HAP-1 (cell line): ENCODE measurements at regions not wholly inside any gene's neighbourhood (a gene's known extent, or its start where the extent isn't known, plus 50 kb on each side); places are given as distances from the start of the nearest gene placed in this dataset.

Experiments used
- DNase-seq, 2 experiments: peaks; one replicate each; pipeline ENCODE4 v3.0.0-alpha.2; 2016 to 2020; ENCODE audit warnings: low spot score in 2 of 2
- H3K27me3 ChIP-seq: fragments of 250-450 bp; sonication (Bioruptor Pico); 2 replicates; pipeline ENCODE4 v1.5.1; 2020; ENCODE audit warnings: low read depth, mild to moderate bottlenecking, moderate library complexity
- H3K36me3 ChIP-seq: fragments of 250-450 bp; sonication (Bioruptor Pico); replicated peaks from 2 replicates; pipeline ENCODE4 v1.5.1; 2020; ENCODE audit warnings: mild to moderate bottlenecking
- H3K4me1 ChIP-seq: fragments of 250-450 bp; sonication (Bioruptor Pico); 2 replicates; pipeline ENCODE4 v1.5.1; 2020; ENCODE audit warnings: mild to moderate bottlenecking
- H3K4me3 ChIP-seq: fragments of 250-450 bp; sonication (Bioruptor Pico); 2 replicates; pipeline ENCODE4 v1.5.1; 2020; ENCODE audit warnings: mild to moderate bottlenecking, moderate library complexity
- H3K9me3 ChIP-seq: fragments of 250-450 bp; sonication (Bioruptor Pico); 2 replicates; pipeline ENCODE4 v1.5.1; 2020; ENCODE audit warnings: mild to moderate bottlenecking, moderate library complexity
- in situ Hi-C: fragments of 300-500 bp; cut with MboI; formaldehyde crosslinking; loops from 3 replicates; pipeline ENCODE4 v1.14.3; 2020; ENCODE audit warnings: low sequenced_read_pairs, inconsistent platforms, mixed read lengths

GRCh38 chr2:221771297-221771696 is 199.2 kb upstream of the EPHA4 start:
- DNase-seq: no peak
- Histone ChIP-seq H3K9me3 (no peaks in the 10 kb centered on the region), H3K4me3 (no peak overlapping the region), H3K27me3 (no peaks in the 10 kb centered on the region), H3K36me3 (no peaks in the 10 kb centered on the region), H3K4me1 (peaks cover 35% of the 10 kb centered on the region)
- in situ Hi-C loops: no loop called here

- no peak for DNase-seq
- Histone ChIP-seq H3K27me3 (no peaks in the 10 kb centered on the region), H3K4me1 (peaks cover 11% of the 10 kb centered on the region), H3K4me3 (no peak overlapping the region), H3K9me3 (no peaks in the 10 kb centered on the region), H3K36me3 (no peaks in the 10 kb centered on the region)
- in situ Hi-C loops: no loop called here
Measured at GRCh38 chr2:221767106-221768012, 195.3 kb upstream of the EPHA4 start.

GRCh38 chr2:221762496-221762895 is 190.4 kb upstream of the EPHA4 start:
- no peaks in the 10 kb centered on the region for H3K27me3 ChIP-seq
- in situ Hi-C loops: no loop called here
- no peaks in the 10 kb centered on the region for H3K9me3 ChIP-seq
- no peaks in the 10 kb centered on the region for H3K36me3 ChIP-seq
- no peak overlapping the region for H3K4me3 ChIP-seq
- DNase-seq: no peak
- no peaks in the 10 kb centered on the region for H3K4me1 ChIP-seq

GRCh38 chr2:221761260-221761659 is 189.2 kb upstream of the EPHA4 start:
- Histone ChIP-seq H3K4me1 (no peaks in the 10 kb centered on the region), H3K9me3 (no peaks in the 10 kb centered on the region), H3K27me3 (no peaks in the 10 kb centered on the region), H3K36me3 (no peaks in the 10 kb centered on the region), H3K4me3 (no peak overlapping the region)
- in situ Hi-C loops: no loop called here
- DNase-seq: no peak

GRCh38 chr2:221758076-221758475 is 186.0 kb upstream of the EPHA4 start:
- no peak for DNase-seq
- Histone ChIP-seq H3K9me3 (no peaks in the 10 kb centered on the region), H3K36me3 (no peaks in the 10 kb centered on the region), H3K27me3 (no peaks in the 10 kb centered on the region), H3K4me3 (no peak overlapping the region), H3K4me1 (no peaks in the 10 kb centered on the region)
- in situ Hi-C loops: no loop called here

- no peak for DNase-seq
- Histone ChIP-seq H3K9me3 (no peaks in the 10 kb centered on the region), H3K36me3 (no peaks in the 10 kb centered on the region), H3K4me3 (no peak overlapping the region), H3K27me3 (no peaks in the 10 kb centered on the region), H3K4me1 (peaks cover 6% of the 10 kb centered on the region)
- in situ Hi-C loops: no loop called here
Measured at GRCh38 chr2:221753401-221753800, 181.3 kb upstream of the EPHA4 start.

GRCh38 chr2:221752781-221753180 is 180.7 kb upstream of the EPHA4 start:
- H3K4me3 ChIP-seq: no peak overlapping the region

GRCh38 chr2:221750316-221750715 is 178.2 kb upstream of the EPHA4 start:
- in situ Hi-C loops: no loop called here
- Histone ChIP-seq H3K36me3 (no peaks in the 10 kb centered on the region), H3K27me3 (no peaks in the 10 kb centered on the region), H3K4me1 (peaks cover 6% of the 10 kb centered on the region), H3K4me3 (no peak overlapping the region), H3K9me3 (no peaks in the 10 kb centered on the region)
- DNase-seq: no peak

More at GRCh38 chr2:221752781-221753180, 180.7 kb upstream of the EPHA4 start:
- Histone ChIP-seq H3K27me3 (no peaks in the 10 kb centered on the region), H3K4me1 (peaks cover 6% of the 10 kb centered on the region), H3K36me3 (no peaks in the 10 kb centered on the region), H3K9me3 (no peaks in the 10 kb centered on the region)
- DNase-seq: peak in 1 of 2 experiments; percentile 46
- in situ Hi-C loops: no loop called here

GRCh38 chr2:221747289-221747972 is 175.3 kb upstream of the EPHA4 start:
- Histone ChIP-seq H3K36me3 (no peaks in the 10 kb centered on the region), H3K27me3 (no peaks in the 10 kb centered on the region), H3K4me1 (peaks cover under 1% of the 10 kb centered on the region), H3K9me3 (no peaks in the 10 kb centered on the region; the same call in 1 of the 2 replicates), H3K4me3 (no peak overlapping the region)
- in situ Hi-C loops: no loop called here
- DNase-seq: no peak

- no peak overlapping the region for H3K4me3 ChIP-seq
- no peaks in the 10 kb centered on the region; the same call in 1 of the 2 replicates for H3K9me3 ChIP-seq
- no peak for DNase-seq
- no peaks in the 10 kb centered on the region for H3K27me3 ChIP-seq
- no peaks in the 10 kb centered on the region for H3K4me1 ChIP-seq
- no peaks in the 10 kb centered on the region for H3K36me3 ChIP-seq
- in situ Hi-C loops: no loop called here
Measured at GRCh38 chr2:221741496-221742211, 169.6 kb upstream of the EPHA4 start.

- Histone ChIP-seq H3K27me3 (no peaks in the 10 kb centered on the region), H3K9me3 (no peaks in the 10 kb centered on the region), H3K4me3 (no peak overlapping the region), H3K4me1 (peaks cover 3% of the 10 kb centered on the region), H3K36me3 (no peaks in the 10 kb centered on the region)
- in situ Hi-C loops: no loop called here
- peak in 1 of 2 experiments; percentile 18 for DNase-seq
Measured at GRCh38 chr2:221731432-221732145, 159.5 kb upstream of the EPHA4 start.

- Histone ChIP-seq H3K4me1 (peaks cover 3% of the 10 kb centered on the region), H3K36me3 (no peaks in the 10 kb centered on the region), H3K9me3 (peaks cover 9% of the 10 kb centered on the region; the same call in 1 of the 2 replicates), H3K27me3 (no peaks in the 10 kb centered on the region), H3K4me3 (no peak overlapping the region)
- in situ Hi-C loops: no loop called here
- no peak for DNase-seq
Measured at GRCh38 chr2:221726894-221727513, 154.9 kb upstream of the EPHA4 start.
